ENCODE measurements at regions not wholly inside any gene's neighbourhood (a gene's known extent, or its start where the extent isn't known, plus 50 kb on each side); places are given as distances from the start of the nearest gene placed in this dataset.

- no peak for TF ChIP-seq SALL1 (CRISPR knock-in tag; IDR thresholded peaks at IDR 0.05)
Observed at GRCh38 chr12:32987512-32987911, 90.9 kb upstream of the PKP2 start (continued).

GRCh38 chr12:32983968-32984367 lies 87.4 kb upstream of the PKP2 start:
- Histone ChIP-seq H2AFZ (ENCODE audit: low read length) (no peak overlapping the region), H3K27me3 (ENCODE audit: control insufficient read depth in 1 of 2, insufficient read depth in 2 of 2, low read length in 2 of 2) (peaks cover 0 to 1% of the 10 kb centered on the region in 2 experiments; a peak in 1 of 5 replicates), H3K4me3 (replicated peaks in 1 of 3; ENCODE audit: insufficient read depth in 1 of 3, low read depth in 2 of 3, low read length in 3 of 3) (no peak overlapping the region), H3K27ac (ENCODE audit: extremely low read length, insufficient read depth, low read length) (no peak overlapping the region), H3K36me3 (replicated peaks in 1 of 2; ENCODE audit: control insufficient read depth in 1 of 2, insufficient read depth in 2 of 2, low read length in 2 of 2) (no peaks in the 10 kb centered on the region), H3K4me2 (ENCODE audit: low read depth, low read length) (no peak overlapping the region), H4K20me1 (ENCODE audit: insufficient read depth, low read length) (no peaks in the 10 kb centered on the region), H3K9ac (ENCODE audit: insufficient read depth, low read depth, low read length) (no peak overlapping the region), H3K9me3 (ENCODE audit: low read length) (no peaks in the 10 kb centered on the region), H3K4me1 (ENCODE audit: insufficient read depth, low read length) (no peaks in the 10 kb centered on the region), H3K79me2 (ENCODE audit: insufficient read depth, low read length) (no peaks in the 10 kb centered on the region)
- in situ Hi-C loops (cut with HindIII; ENCODE audit: extremely low pct_ligation_motif_present, low pct_unique_long_range_greater_than_20kb) (no loop called here), intact Hi-C loops (cut with micrococcal nuclease; ENCODE audit: unreplicated experiment) (no loop called here)
- DNase-seq (ENCODE audit: low spot score) (no peak), ATAC-seq (no peak), FAIRE-seq (no peak)
- ChIA-PET POLR2A (no interaction called here), CTCF (ENCODE audit: low intra/inter-chr PET ratio, low total read pairs) (no interaction called here)
- WGBS (ENCODE audit: low lambda C conversion rate) = 22% methylated on average over 4 of the region's 4 CpGs
- no peak for TF ChIP-seq LBX2 (CRISPR knock-in tag; IDR thresholded peaks at IDR 0.05; ENCODE audit: borderline replicate concordance)
- TF ChIP-seq TFDP1 (CRISPR knock-in tag; IDR thresholded peaks at IDR 0.05; ENCODE audit: borderline replicate concordance) = no peak
- TF ChIP-seq ZNF20 (CRISPR knock-in tag; IDR thresholded peaks at IDR 0.05) = no peak
- TF ChIP-seq ZNF512 (CRISPR knock-in tag; IDR thresholded peaks at IDR 0.05) = no peak
- no peak for TF ChIP-seq U2AF2 (IDR thresholded peaks at IDR 0.05; ENCODE audit: low read depth, low read length)
- no TSS peak for BruUV-seq (replicated peaks)
